ENCODE measurements at regions not wholly inside any gene's neighbourhood (a gene's known extent, or its start where the extent isn't known, plus 50 kb on each side); places are given as distances from the start of the nearest gene placed in this dataset.

DNA sequence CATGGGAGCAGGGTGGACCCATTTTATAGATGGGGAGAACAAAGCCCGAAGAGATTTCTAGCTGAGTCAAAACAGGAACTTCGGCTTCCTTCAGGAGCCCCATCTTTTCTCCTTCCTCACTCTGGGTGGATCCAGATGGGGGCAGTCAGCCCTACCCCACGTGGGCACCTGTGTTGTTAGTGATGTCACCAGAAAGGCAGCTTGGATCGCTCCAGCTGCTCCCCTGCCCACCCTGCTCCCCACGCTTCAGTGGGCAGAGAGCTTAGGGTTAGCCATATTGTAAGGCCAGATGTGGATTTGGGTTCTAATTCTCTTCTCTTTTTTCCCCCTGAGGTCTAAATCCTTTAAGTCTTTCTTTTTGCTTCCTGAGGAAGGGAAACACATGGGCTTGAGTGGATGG, 132.3 kb upstream of the PJA1 start:
- TF ChIP-seq POLR2AphosphoS5 (IDR thresholded peaks at IDR 0.05; ENCODE audit: low read depth, low read length) = no peak
- no peak for TF ChIP-seq SIN3A (IDR thresholded peaks at IDR 0.05; ENCODE audit: borderline replicate concordance, insufficient read depth, low read length)
- no peak for TF ChIP-seq FOXP2 (optimal IDR thresholded peaks at IDR 0.05; ENCODE audit: borderline replicate concordance, extremely low read depth, extremely low read length, insufficient read depth)
- TF ChIP-seq, protein P1, sequence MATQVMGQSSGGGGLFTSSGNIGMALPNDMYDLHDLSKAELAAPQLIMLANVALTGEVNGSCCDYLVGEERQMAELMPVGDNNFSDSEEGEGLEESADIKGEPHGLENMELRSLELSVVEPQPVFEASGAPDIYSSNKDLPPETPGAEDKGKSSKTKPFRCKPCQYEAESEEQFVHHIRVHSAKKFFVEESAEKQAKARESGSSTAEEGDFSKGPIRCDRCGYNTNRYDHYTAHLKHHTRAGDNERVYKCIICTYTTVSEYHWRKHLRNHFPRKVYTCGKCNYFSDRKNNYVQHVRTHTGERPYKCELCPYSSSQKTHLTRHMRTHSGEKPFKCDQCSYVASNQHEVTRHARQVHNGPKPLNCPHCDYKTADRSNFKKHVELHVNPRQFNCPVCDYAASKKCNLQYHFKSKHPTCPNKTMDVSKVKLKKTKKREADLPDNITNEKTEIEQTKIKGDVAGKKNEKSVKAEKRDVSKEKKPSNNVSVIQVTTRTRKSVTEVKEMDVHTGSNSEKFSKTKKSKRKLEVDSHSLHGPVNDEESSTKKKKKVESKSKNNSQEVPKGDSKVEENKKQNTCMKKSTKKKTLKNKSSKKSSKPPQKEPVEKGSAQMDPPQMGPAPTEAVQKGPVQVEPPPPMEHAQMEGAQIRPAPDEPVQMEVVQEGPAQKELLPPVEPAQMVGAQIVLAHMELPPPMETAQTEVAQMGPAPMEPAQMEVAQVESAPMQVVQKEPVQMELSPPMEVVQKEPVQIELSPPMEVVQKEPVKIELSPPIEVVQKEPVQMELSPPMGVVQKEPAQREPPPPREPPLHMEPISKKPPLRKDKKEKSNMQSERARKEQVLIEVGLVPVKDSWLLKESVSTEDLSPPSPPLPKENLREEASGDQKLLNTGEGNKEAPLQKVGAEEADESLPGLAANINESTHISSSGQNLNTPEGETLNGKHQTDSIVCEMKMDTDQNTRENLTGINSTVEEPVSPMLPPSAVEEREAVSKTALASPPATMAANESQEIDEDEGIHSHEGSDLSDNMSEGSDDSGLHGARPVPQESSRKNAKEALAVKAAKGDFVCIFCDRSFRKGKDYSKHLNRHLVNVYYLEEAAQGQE (IDR thresholded peaks at IDR 0.05; ENCODE audit: insufficient read depth in 1 of 2, low read depth in 2 of 2, low read length in 2 of 2) = no peak
- no peak for TF ChIP-seq TAF1 (IDR thresholded peaks at IDR 0.05; ENCODE audit: borderline replicate concordance, insufficient read depth, low read length)

DNA sequence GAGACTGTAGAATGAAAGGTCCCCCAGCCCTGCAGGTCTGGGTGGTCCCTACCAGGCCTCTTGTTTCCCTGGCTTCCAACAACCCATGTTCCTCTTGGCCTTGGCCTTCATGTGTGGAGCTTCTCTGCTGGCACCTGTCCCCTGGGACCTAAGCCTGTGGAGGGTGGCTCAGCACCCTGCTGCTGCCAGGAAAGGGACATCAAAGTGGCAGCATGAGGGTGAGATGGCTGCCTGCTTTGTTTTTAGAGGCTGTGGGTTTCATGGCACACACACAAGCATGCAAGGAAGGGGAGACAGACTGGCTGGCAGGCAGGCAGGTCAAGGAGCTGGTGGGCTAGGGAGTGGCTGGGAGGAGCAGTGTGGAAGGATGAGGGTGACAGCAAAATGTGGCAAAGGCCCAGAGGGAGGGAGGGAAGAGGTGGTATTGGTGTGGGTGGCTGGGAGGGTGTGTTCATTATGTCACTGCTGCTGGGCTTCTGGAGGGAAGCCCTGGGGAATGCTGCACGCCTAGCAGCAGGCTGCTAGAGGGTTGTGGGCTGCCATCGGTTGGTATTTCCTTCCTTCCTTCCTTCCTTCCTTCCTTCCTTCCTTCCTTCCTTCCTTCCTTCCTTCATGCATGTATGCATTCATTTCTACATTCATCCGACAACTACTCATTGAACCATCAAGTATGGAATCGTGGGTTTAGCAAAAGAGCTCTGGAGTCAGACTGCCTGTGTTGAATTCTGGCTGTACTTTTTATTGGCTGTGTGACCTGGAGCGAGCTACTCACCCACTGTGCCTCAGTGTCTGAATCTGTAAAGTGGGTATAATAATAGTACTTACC, 128.7 kb upstream of the PJA1 start:
- TF ChIP-seq FOXP2 (optimal IDR thresholded peaks at IDR 0.05; ENCODE audit: borderline replicate concordance, extremely low read depth, extremely low read length, insufficient read depth) = no peak
- no peak for TF ChIP-seq POLR2AphosphoS5 (IDR thresholded peaks at IDR 0.05; ENCODE audit: low read depth, low read length)
- TF ChIP-seq, protein P1 (IDR thresholded peaks at IDR 0.05; ENCODE audit: insufficient read depth in 1 of 2, low read depth in 2 of 2, low read length in 2 of 2) = no peak
- no peak for TF ChIP-seq SIN3A (IDR thresholded peaks at IDR 0.05; ENCODE audit: borderline replicate concordance, insufficient read depth, low read length)
- TF ChIP-seq TAF1 (IDR thresholded peaks at IDR 0.05; ENCODE audit: borderline replicate concordance, insufficient read depth, low read length) = no peak

DNA sequence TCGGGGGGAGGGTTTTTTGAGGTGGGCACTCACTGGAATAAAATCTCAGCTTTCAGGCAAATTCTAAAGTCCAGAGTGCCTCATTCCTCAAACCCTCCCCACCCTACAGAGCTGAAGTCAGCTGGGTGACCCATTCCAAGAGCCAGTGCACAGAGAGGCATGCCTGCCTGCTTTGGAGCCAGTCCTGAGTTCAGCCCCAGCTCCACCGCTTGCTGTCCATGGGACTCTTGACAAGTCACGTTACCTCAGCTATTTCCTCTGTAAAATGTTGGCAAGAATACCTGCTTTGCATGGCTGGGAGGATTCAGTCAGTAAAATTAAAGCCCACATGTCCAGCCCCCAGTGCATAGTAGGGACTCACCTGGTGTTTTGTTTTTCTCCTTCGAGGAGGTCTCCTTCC, 125.9 kb upstream of the PJA1 start:
- TF ChIP-seq SIN3A (IDR thresholded peaks at IDR 0.05; ENCODE audit: borderline replicate concordance, insufficient read depth, low read length) (no peak), TAF1 (IDR thresholded peaks at IDR 0.05; ENCODE audit: borderline replicate concordance, insufficient read depth, low read length) (no peak), POLR2AphosphoS5 (IDR thresholded peaks at IDR 0.05; ENCODE audit: low read depth, low read length) (no peak), FOXP2 (optimal IDR thresholded peaks at IDR 0.05; ENCODE audit: borderline replicate concordance, extremely low read depth, extremely low read length, insufficient read depth) (no peak)
- TF ChIP-seq, protein P1 (IDR thresholded peaks at IDR 0.05; ENCODE audit: insufficient read depth in 1 of 2, low read depth in 2 of 2, low read length in 2 of 2) = no peak

DNA sequence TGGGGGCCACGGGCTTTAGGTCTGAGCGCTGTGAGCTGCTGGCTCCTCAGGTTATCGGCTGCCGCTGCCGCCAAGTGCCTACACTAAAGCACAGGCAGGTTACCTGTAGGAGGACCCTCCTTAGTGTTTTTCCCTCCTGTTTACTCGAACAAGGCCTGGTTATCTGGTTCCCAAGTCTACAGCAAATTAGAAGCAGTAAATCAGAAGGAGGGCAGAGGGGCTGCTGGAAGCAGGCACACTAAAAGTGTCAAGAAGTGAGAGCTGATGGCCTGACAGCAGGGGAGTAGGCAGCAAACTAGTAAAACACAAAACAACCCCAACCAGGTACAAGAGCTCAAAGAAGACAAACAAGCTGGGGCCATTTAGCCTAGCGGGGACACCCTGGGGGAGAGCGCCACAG, 125.0 kb upstream of the PJA1 start:
- TF ChIP-seq TAF1 (IDR thresholded peaks at IDR 0.05; ENCODE audit: borderline replicate concordance, insufficient read depth, low read length) (no peak), SIN3A (IDR thresholded peaks at IDR 0.05; ENCODE audit: borderline replicate concordance, insufficient read depth, low read length) (no peak), POLR2AphosphoS5 (IDR thresholded peaks at IDR 0.05; ENCODE audit: low read depth, low read length) (no peak), FOXP2 (optimal IDR thresholded peaks at IDR 0.05; ENCODE audit: borderline replicate concordance, extremely low read depth, extremely low read length, insufficient read depth) (no peak)
- TF ChIP-seq, protein P1 (IDR thresholded peaks at IDR 0.05; ENCODE audit: insufficient read depth in 1 of 2, low read depth in 2 of 2, low read length in 2 of 2) = no peak

Data from PFSK-1 (cell line).